ENCODE measurements at regions not wholly inside any gene's neighbourhood (a gene's known extent, or its start where the extent isn't known, plus 50 kb on each side); places are given as distances from the start of the nearest gene placed in this dataset.

- TF ChIP-seq CTCF (IDR thresholded peaks at IDR 0.05), result no peak
- no peak for ATAC-seq
- Histone ChIP-seq H3K4me1 (ENCODE audit: low read depth) (no peaks in the 10 kb centered on the region), H3K36me3 (ENCODE audit: low read depth) (no peaks in the 10 kb centered on the region), H3K4me3 (no peak overlapping the region), H3K9me3 (no peaks in the 10 kb centered on the region)
- DNase-seq, result no peak
- intact Hi-C loops (cut with DNase I, micrococcal nuclease), result no loop called here
Observed at GRCh38 chr9:88319936-88320747, 68.1 kb upstream of the SPIN1 start.

- Histone ChIP-seq H3K4me3 (no peak overlapping the region), H3K4me1 (ENCODE audit: low read depth) (no peaks in the 10 kb centered on the region), H3K36me3 (ENCODE audit: low read depth) (no peaks in the 10 kb centered on the region), H3K9me3 (no peaks in the 10 kb centered on the region)
- no peak for TF ChIP-seq CTCF (IDR thresholded peaks at IDR 0.05)
- ATAC-seq (no peak), DNase-seq (no peak)
- intact Hi-C loops (cut with DNase I, micrococcal nuclease), result no loop called here
Observed at GRCh38 chr9:88313364-88314220, 74.7 kb upstream of the SPIN1 start.

GRCh38 chr9:88312517-88313103, 75.6 kb upstream of the SPIN1 start:
- H3K4me1 ChIP-seq (ENCODE audit: low read depth), result no peaks in the 10 kb centered on the region
- ATAC-seq (no peak), DNase-seq (no peak)
- no peaks in the 10 kb centered on the region for H3K36me3 ChIP-seq (ENCODE audit: low read depth)
- no peaks in the 10 kb centered on the region for H3K9me3 ChIP-seq
- no peak for TF ChIP-seq CTCF (IDR thresholded peaks at IDR 0.05)
- H3K4me3 ChIP-seq, result no peak overlapping the region
- intact Hi-C loops (cut with DNase I, micrococcal nuclease), result no loop called here

GRCh38 chr9:88312045-88312444, 76.2 kb upstream of the SPIN1 start:
- H3K4me3 ChIP-seq, result no peak overlapping the region
- TF ChIP-seq CTCF (IDR thresholded peaks at IDR 0.05), result no peak
- DNase-seq (no peak), ATAC-seq (no peak)
- intact Hi-C loops (cut with DNase I, micrococcal nuclease), result no loop called here
- H3K4me1 ChIP-seq (ENCODE audit: low read depth), result no peaks in the 10 kb centered on the region
- no peaks in the 10 kb centered on the region for H3K36me3 ChIP-seq (ENCODE audit: low read depth)
- no peaks in the 10 kb centered on the region for H3K9me3 ChIP-seq

GRCh38 chr9:88310310-88310980, 77.8 kb upstream of the SPIN1 start:
- intact Hi-C loops (cut with DNase I, micrococcal nuclease), result no loop called here
- H3K4me3 ChIP-seq, result no peak overlapping the region
- DNase-seq, result peak in 1 of 3 donors; percentile 14
- H3K4me1 ChIP-seq (ENCODE audit: low read depth), result no peaks in the 10 kb centered on the region
- no peak for TF ChIP-seq CTCF (IDR thresholded peaks at IDR 0.05)
- no peaks in the 10 kb centered on the region for H3K36me3 ChIP-seq (ENCODE audit: low read depth)
- H3K9me3 ChIP-seq, result no peaks in the 10 kb centered on the region
- no peak for ATAC-seq
